ENCODE measurements at regions not wholly inside any gene's neighbourhood (a gene's known extent, or its start where the extent isn't known, plus 50 kb on each side); places are given as distances from the start of the nearest gene placed in this dataset.

DNA sequence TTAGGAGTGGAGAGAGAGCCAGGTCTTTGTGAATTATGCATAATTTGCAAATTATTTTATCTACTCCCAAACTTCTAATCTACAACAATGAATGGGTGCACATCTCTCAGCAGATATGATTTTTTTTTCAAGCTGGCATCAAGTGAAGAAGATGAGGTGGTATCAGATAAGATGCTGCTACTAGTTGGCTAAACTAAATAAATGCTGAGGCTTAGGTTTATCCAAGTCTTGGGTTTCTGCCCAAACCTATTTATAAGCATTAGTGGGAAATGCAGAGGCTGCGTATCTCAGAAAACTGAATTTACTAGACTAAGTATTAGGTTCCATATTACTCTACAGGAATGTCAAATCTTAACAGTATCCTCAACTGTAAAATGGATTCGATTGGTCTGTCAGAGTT is 703.0 kb upstream of the CELF2 start:
- no peak overlapping the region for H3K4me3 Mint-ChIP-seq (ENCODE audit: unreplicated experiment)
- DNase-seq (ENCODE audit: low spot score): no peak
- TF ChIP-seq, protein P1, sequence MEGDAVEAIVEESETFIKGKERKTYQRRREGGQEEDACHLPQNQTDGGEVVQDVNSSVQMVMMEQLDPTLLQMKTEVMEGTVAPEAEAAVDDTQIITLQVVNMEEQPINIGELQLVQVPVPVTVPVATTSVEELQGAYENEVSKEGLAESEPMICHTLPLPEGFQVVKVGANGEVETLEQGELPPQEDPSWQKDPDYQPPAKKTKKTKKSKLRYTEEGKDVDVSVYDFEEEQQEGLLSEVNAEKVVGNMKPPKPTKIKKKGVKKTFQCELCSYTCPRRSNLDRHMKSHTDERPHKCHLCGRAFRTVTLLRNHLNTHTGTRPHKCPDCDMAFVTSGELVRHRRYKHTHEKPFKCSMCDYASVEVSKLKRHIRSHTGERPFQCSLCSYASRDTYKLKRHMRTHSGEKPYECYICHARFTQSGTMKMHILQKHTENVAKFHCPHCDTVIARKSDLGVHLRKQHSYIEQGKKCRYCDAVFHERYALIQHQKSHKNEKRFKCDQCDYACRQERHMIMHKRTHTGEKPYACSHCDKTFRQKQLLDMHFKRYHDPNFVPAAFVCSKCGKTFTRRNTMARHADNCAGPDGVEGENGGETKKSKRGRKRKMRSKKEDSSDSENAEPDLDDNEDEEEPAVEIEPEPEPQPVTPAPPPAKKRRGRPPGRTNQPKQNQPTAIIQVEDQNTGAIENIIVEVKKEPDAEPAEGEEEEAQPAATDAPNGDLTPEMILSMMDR (IDR thresholded peaks at IDR 0.05; ENCODE audit: unreplicated experiment): no peak
- H3K4me1 Mint-ChIP-seq (ENCODE audit: unreplicated experiment): no peaks in the 10 kb centered on the region
- H3K27me3 Mint-ChIP-seq (ENCODE audit: unreplicated experiment): peaks cover 1% of the 10 kb centered on the region
- no peaks in the 10 kb centered on the region for H3K9me3 Mint-ChIP-seq (ENCODE audit: unreplicated experiment)
- no peaks in the 10 kb centered on the region for H3K36me3 Mint-ChIP-seq (ENCODE audit: low read depth, unreplicated experiment)
- no peak overlapping the region for H3K27ac Mint-ChIP-seq (ENCODE audit: unreplicated experiment)

DNA sequence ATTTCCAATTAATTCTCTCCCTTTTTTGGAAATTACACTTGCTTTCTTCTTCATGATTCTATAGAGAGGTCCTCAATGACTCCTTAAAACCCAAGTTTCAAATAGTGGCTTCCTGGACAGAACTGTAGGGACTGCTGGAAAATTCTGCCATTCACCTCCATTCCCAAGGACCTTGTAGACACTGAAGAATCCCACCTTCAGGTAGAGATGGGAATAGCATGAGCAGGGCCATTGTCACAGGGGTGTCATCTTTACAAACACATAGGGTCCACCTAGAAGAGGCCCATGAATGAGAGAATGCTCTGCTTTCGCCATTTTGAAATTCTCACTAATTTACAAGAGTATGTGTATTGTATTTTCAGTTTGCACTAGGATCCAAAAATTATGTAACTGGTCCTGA is 701.7 kb upstream of the CELF2 start:
- no peaks in the 10 kb centered on the region for H3K36me3 Mint-ChIP-seq (ENCODE audit: low read depth, unreplicated experiment)
- no peaks in the 10 kb centered on the region for H3K27me3 Mint-ChIP-seq (ENCODE audit: unreplicated experiment)
- TF ChIP-seq, protein P1 (IDR thresholded peaks at IDR 0.05; ENCODE audit: unreplicated experiment): no peak
- H3K4me1 Mint-ChIP-seq (ENCODE audit: unreplicated experiment): no peaks in the 10 kb centered on the region
- DNase-seq (ENCODE audit: low spot score): no peak
- no peaks in the 10 kb centered on the region for H3K9me3 Mint-ChIP-seq (ENCODE audit: unreplicated experiment)
- no peak overlapping the region for H3K4me3 Mint-ChIP-seq (ENCODE audit: unreplicated experiment)
- no peak overlapping the region for H3K27ac Mint-ChIP-seq (ENCODE audit: unreplicated experiment)

DNA sequence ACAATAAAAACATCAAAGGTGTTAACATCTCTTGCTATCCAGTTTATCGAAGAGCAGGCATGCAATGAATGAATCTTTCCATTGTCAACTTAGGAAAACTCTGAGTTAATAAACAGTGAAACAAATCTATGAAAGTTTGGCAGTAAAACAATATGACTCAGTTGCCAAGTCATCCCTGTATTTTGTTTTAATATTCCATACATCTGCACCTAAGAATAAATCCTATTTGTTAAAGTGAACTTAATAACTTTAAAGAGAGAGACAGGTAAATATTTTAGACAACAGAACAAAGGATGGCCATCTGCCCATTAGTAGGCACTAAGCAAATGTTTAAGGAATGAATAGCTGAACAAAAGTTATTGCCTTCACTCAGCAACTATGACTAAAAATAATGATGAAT is 700.5 kb upstream of the CELF2 start:
- Mint-ChIP-seq H3K4me1 (ENCODE audit: unreplicated experiment) (no peaks in the 10 kb centered on the region), H3K9me3 (ENCODE audit: unreplicated experiment) (no peaks in the 10 kb centered on the region), H3K27ac (ENCODE audit: unreplicated experiment) (no peak overlapping the region), H3K36me3 (ENCODE audit: low read depth, unreplicated experiment) (no peaks in the 10 kb centered on the region), H3K27me3 (ENCODE audit: unreplicated experiment) (no peaks in the 10 kb centered on the region), H3K4me3 (ENCODE audit: unreplicated experiment) (no peak overlapping the region)
- TF ChIP-seq, protein P1 (IDR thresholded peaks at IDR 0.05; ENCODE audit: unreplicated experiment): no peak
- no peak for DNase-seq (ENCODE audit: low spot score)

DNA sequence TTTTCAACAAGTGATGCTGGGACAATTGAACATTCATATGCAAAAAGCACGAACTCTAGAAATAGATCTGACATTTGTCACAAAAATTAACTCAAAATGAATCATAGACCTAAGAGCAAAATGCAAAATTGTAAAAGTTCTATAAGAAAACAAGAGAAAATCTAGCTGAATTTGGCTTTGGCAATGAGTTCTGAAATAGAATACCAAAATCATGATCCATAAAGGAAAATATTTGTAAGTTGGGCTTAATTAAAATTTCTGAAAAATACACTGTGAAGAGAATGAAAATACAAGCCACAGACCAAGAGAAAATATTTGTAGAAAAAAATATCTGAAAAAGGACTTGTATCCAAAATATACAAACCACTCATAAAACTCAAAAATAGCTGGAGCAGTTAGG is 698.8 kb upstream of the CELF2 start:
- DNase-seq (ENCODE audit: low spot score): no peak
- Mint-ChIP-seq H3K4me3 (ENCODE audit: unreplicated experiment) (no peak overlapping the region), H3K36me3 (ENCODE audit: low read depth, unreplicated experiment) (no peaks in the 10 kb centered on the region), H3K27ac (ENCODE audit: unreplicated experiment) (no peak overlapping the region), H3K27me3 (ENCODE audit: unreplicated experiment) (no peaks in the 10 kb centered on the region), H3K4me1 (ENCODE audit: unreplicated experiment) (no peaks in the 10 kb centered on the region), H3K9me3 (ENCODE audit: unreplicated experiment) (no peaks in the 10 kb centered on the region)
- TF ChIP-seq, protein P1 (IDR thresholded peaks at IDR 0.05; ENCODE audit: unreplicated experiment): no peak

DNA sequence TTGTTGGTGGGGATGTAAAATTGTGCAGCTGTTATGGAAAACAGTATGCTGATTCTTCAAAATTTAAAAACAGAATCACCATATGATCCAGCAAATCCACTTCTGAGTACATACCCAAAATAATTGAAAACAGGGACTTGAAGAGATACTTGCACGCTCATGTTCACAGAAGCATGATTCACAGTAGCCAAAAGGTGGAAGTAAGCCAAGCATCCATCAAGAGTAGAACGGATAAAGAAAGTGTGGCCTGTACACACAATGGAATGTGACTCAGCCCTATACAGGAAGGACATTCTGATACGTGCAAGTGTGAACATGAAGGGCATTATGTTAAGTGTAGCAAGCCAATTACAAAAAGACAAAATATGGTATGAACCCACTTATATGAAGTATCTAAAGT is 696.7 kb upstream of the CELF2 start:
- H3K9me3 Mint-ChIP-seq (ENCODE audit: unreplicated experiment): no peaks in the 10 kb centered on the region
- no peak overlapping the region for H3K4me3 Mint-ChIP-seq (ENCODE audit: unreplicated experiment)
- TF ChIP-seq, protein P1 (IDR thresholded peaks at IDR 0.05; ENCODE audit: unreplicated experiment): no peak

More for the DNA sequence above, 696.7 kb upstream of the CELF2 start:
- Mint-ChIP-seq H3K27me3 (ENCODE audit: unreplicated experiment) (no peaks in the 10 kb centered on the region), H3K27ac (ENCODE audit: unreplicated experiment) (no peak overlapping the region), H3K36me3 (ENCODE audit: low read depth, unreplicated experiment) (no peaks in the 10 kb centered on the region), H3K4me1 (ENCODE audit: unreplicated experiment) (no peaks in the 10 kb centered on the region)
- DNase-seq (ENCODE audit: low spot score): no peak
